Nephron (organoid): ENCODE measurements at regions not wholly inside any gene's neighbourhood (a gene's known extent, or its start where the extent isn't known, plus 50 kb on each side); places are given as distances from the start of the nearest gene placed in this dataset.

ENCODE experiments used
- H3K27ac Mint-ChIP-seq, 3 experiments: 2 replicates each; pipeline ENCODE4 v1.8.0; 2020; ENCODE audit warnings: mixed read lengths in 3 of 3, mild to moderate bottlenecking in 2 of 3, moderate library complexity in 1 of 3
- H3K27me3 Mint-ChIP-seq: 2 replicates; pipeline ENCODE4 v1.8.0; 2021; ENCODE audit warnings: low read depth, mild to moderate bottlenecking, moderate library complexity, mixed read lengths
- H3K36me3 Mint-ChIP-seq: 2 replicates; pipeline ENCODE4 v1.8.0; 2020; ENCODE audit warnings: low read depth, mixed read lengths
- H3K4me1 Mint-ChIP-seq: 2 replicates; pipeline ENCODE4 v1.8.0; 2020; ENCODE audit warnings: mixed read lengths
- H3K4me3 Mint-ChIP-seq, 3 experiments: 2 replicates each; pipeline ENCODE4 v1.8.0; 2020; ENCODE audit warnings: mild to moderate bottlenecking in 3 of 3, mixed read lengths in 3 of 3, moderate library complexity in 2 of 3
- H3K9me3 Mint-ChIP-seq: 2 replicates; pipeline ENCODE4 v1.8.0; 2020; ENCODE audit warnings: mixed read lengths
- CTCF ChIP-seq, 3 experiments: fragments of 200-600 bp; sonication (generic); IDR thresholded peaks; one replicate each; pipeline ENCODE4 v1.5.0; 2021; ENCODE audit warnings: antibody characterized with exemption in 3 of 3; ENCODE audit not compliant: unreplicated experiment in 3 of 3

GRCh38 chr4:20478412-20478811 lies 221.8 kb upstream of the PACRGL start:
- H3K27ac Mint-ChIP-seq, result no peak overlapping the region
- TF ChIP-seq CTCF (IDR thresholded peaks at IDR 0.05; ENCODE audit: unreplicated experiment in 3 of 3), result no peak
- H3K4me1 Mint-ChIP-seq, result no peaks in the 10 kb centered on the region
- H3K9me3 Mint-ChIP-seq, result no peaks in the 10 kb centered on the region
- H3K27me3 Mint-ChIP-seq, result no peaks in the 10 kb centered on the region
- H3K4me3 Mint-ChIP-seq, result no peak overlapping the region
- no peaks in the 10 kb centered on the region for H3K36me3 Mint-ChIP-seq

GRCh38 chr4:20480165-20480947 lies 219.9 kb upstream of the PACRGL start:
- Mint-ChIP-seq H3K9me3 (no peaks in the 10 kb centered on the region), H3K27me3 (no peaks in the 10 kb centered on the region), H3K4me1 (no peaks in the 10 kb centered on the region), H3K27ac (no peak overlapping the region), H3K4me3 (no peak overlapping the region), H3K36me3 (peaks cover 4% of the 10 kb centered on the region)
- no peak for TF ChIP-seq CTCF (IDR thresholded peaks at IDR 0.05; ENCODE audit: unreplicated experiment in 3 of 3)

GRCh38 chr4:20483416-20483815 lies 216.8 kb upstream of the PACRGL start:
- Mint-ChIP-seq H3K4me1 (peaks cover 6% of the 10 kb centered on the region), H3K4me3 (no peak overlapping the region), H3K27me3 (no peaks in the 10 kb centered on the region), H3K36me3 (peaks cover 8% of the 10 kb centered on the region), H3K27ac (no peak overlapping the region), H3K9me3 (no peaks in the 10 kb centered on the region)
- TF ChIP-seq CTCF (IDR thresholded peaks at IDR 0.05; ENCODE audit: unreplicated experiment in 3 of 3), result no peak

- Mint-ChIP-seq H3K4me1 (peaks cover 6% of the 10 kb centered on the region), H3K9me3 (no peaks in the 10 kb centered on the region), H3K36me3 (peaks cover 27% of the 10 kb centered on the region), H3K27me3 (no peaks in the 10 kb centered on the region), H3K4me3 (no peak overlapping the region), H3K27ac (no peak overlapping the region)
- no peak for TF ChIP-seq CTCF (IDR thresholded peaks at IDR 0.05; ENCODE audit: unreplicated experiment in 3 of 3)
Observed at GRCh38 chr4:20486433-20486832, 213.8 kb upstream of the PACRGL start.

- no peaks in the 10 kb centered on the region for H3K27me3 Mint-ChIP-seq
- no peak for TF ChIP-seq CTCF (IDR thresholded peaks at IDR 0.05; ENCODE audit: unreplicated experiment in 3 of 3)
- no peaks in the 10 kb centered on the region for H3K9me3 Mint-ChIP-seq
- peaks cover 6% of the 10 kb centered on the region for H3K4me1 Mint-ChIP-seq
- peaks cover 31% of the 10 kb centered on the region for H3K36me3 Mint-ChIP-seq
- no peak overlapping the region for H3K27ac Mint-ChIP-seq
- no peak overlapping the region for H3K4me3 Mint-ChIP-seq
Observed at GRCh38 chr4:20487446-20487845, 212.8 kb upstream of the PACRGL start.

- Mint-ChIP-seq H3K4me3 (no peak overlapping the region), H3K4me1 (peaks cover 6% of the 10 kb centered on the region), H3K9me3 (no peaks in the 10 kb centered on the region), H3K36me3 (peaks cover 33% of the 10 kb centered on the region), H3K27ac (no peak overlapping the region), H3K27me3 (no peaks in the 10 kb centered on the region)
- TF ChIP-seq CTCF (IDR thresholded peaks at IDR 0.05; ENCODE audit: unreplicated experiment in 3 of 3), result no peak
Observed at GRCh38 chr4:20487852-20488251, 212.4 kb upstream of the PACRGL start.
